ENCODE measurements at regions not wholly inside any gene's neighbourhood (a gene's known extent, or its start where the extent isn't known, plus 50 kb on each side); places are given as distances from the start of the nearest gene placed in this dataset.
A peak's percentile ranks its signal among the peaks of the same experiment; 100 is the strongest.

DNA sequence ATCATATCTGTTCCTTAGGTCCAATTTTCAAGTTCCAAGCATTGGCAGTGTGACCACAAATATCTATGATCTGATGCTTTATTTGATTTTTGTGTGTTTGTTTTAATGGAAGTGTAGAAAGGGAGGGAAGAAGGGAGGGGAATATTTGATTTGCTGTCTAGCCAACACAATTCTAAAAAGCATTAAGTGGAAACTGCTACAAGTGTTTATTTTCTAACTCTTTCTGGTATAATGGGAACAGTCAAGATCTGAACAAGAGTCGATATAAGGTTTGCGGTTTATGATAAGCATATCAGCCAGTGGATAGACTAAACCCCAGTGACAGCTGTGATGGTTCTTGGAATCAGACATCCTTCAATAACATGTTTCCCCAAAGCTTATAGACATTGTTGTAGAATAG lies 267.8 kb upstream of the SNX7 start (continued):
- TF ChIP-seq, protein P1, sequence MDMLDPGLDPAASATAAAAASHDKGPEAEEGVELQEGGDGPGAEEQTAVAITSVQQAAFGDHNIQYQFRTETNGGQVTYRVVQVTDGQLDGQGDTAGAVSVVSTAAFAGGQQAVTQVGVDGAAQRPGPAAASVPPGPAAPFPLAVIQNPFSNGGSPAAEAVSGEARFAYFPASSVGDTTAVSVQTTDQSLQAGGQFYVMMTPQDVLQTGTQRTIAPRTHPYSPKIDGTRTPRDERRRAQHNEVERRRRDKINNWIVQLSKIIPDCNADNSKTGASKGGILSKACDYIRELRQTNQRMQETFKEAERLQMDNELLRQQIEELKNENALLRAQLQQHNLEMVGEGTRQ (IDR thresholded peaks at IDR 0.05; ENCODE audit: borderline replicate concordance, low read depth, low read length): no peak

DNA sequence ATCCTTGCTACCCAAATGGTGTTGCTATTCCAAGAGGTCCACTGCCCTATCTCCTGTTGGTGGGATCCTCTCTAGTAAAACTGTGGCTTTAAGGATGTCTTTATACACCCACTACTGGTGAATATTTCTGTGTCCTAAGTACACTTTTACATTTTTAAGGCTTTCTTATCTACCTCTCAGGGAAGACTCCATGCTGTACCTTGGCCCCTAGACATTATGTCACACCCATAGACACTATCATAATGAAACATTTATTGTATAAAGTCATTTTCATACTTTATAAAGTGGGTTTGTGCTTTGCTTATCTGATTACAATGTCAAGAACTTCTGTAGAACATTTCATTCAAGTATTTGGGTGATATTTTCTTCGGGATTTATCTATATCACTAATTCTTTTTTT lies 270.3 kb upstream of the SNX7 start:
- Histone ChIP-seq H3K9me2 (no peaks in the 10 kb centered on the region), H3K36me3 (replicated peaks in 1 of 2; ENCODE audit: control insufficient read depth in 1 of 2, insufficient read depth in 2 of 2, low read length in 1 of 2) (no peaks in the 10 kb centered on the region), H4K20me1 (ENCODE audit: insufficient read depth) (no peaks in the 10 kb centered on the region), H3K9ac (no peak overlapping the region), H2AFZ (ENCODE audit: low read depth) (no peak overlapping the region), H3K9me3 (no peaks in the 10 kb centered on the region), H3K27ac (ENCODE audit: low read depth in 2 of 2, low read length in 1 of 2) (no peak overlapping the region), H3K79me2 (ENCODE audit: insufficient read depth) (no peaks in the 10 kb centered on the region), H3F3A (replicated peaks; ENCODE audit: insufficient read depth) (peaks cover 10% of the 10 kb centered on the region), H3K4me1 (ENCODE audit: control insufficient read depth in 1 of 2, insufficient read depth in 2 of 2, low read depth in 1 of 2, low read length in 1 of 2) (peaks cover 10 to 30% of the 10 kb centered on the region in 2 experiments; a peak in 3 of 4 replicates), H3K4me2 (no peak overlapping the region), H3K4me3 (ENCODE audit: low read depth in 2 of 2, low read length in 1 of 2) (no peak overlapping the region), H3K27me3 (ENCODE audit: insufficient read depth) (no peaks in the 10 kb centered on the region)
- 100% methylated on average over 1 of the region's 1 CpG for WGBS (ENCODE audit: low lambda C conversion rate)
- CTCF ChIA-PET: no interaction called here
- no peak for DNase-seq
- TF ChIP-seq EZH2phosphoT487 (IDR thresholded peaks at IDR 0.05; ENCODE audit: borderline replicate concordance, low read depth) (no peak), SIN3A (IDR thresholded peaks at IDR 0.05; ENCODE audit: borderline replicate concordance, low read depth, low read length) (no peak), CHD2 (IDR thresholded peaks at IDR 0.05; ENCODE audit: low read length, partially characterized antibody) (no peak), MXI1 (IDR thresholded peaks at IDR 0.05; ENCODE audit: low read depth, low read length) (no peak), YY1 (IDR thresholded peaks at IDR 0.05; ENCODE audit: low read depth) (no peak)
- TF ChIP-seq, protein P2, sequence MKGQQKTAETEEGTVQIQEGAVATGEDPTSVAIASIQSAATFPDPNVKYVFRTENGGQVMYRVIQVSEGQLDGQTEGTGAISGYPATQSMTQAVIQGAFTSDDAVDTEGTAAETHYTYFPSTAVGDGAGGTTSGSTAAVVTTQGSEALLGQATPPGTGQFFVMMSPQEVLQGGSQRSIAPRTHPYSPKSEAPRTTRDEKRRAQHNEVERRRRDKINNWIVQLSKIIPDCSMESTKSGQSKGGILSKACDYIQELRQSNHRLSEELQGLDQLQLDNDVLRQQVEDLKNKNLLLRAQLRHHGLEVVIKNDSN (IDR thresholded peaks at IDR 0.05; ENCODE audit: borderline replicate concordance, low read depth): no peak
- TF ChIP-seq, protein P3, sequence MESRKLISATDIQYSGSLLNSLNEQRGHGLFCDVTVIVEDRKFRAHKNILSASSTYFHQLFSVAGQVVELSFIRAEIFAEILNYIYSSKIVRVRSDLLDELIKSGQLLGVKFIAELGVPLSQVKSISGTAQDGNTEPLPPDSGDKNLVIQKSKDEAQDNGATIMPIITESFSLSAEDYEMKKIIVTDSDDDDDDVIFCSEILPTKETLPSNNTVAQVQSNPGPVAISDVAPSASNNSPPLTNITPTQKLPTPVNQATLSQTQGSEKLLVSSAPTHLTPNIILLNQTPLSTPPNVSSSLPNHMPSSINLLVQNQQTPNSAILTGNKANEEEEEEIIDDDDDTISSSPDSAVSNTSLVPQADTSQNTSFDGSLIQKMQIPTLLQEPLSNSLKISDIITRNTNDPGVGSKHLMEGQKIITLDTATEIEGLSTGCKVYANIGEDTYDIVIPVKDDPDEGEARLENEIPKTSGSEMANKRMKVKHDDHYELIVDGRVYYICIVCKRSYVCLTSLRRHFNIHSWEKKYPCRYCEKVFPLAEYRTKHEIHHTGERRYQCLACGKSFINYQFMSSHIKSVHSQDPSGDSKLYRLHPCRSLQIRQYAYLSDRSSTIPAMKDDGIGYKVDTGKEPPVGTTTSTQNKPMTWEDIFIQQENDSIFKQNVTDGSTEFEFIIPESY (IDR thresholded peaks at IDR 0.05; ENCODE audit: borderline replicate concordance, low read depth): no peak
- POLR2A ChIA-PET: no interaction called here

DNA sequence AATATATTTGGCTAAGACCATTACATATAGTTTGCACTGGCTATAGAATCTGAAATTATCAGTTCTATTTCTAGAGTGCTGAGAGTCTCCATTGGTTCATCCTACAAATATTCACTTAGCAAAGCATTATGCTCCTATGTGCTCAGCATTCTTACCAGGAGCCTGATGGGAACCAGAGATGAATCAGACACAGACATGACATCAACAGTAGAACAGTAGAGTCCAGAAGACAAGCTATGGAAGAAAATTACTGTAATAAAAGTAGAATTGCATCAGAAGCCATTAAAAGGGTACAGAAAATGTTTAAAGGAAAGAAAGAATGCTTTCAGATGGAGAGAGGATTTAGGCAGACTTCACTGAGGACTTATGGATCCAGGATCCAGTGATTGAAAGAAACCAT lies 271.7 kb upstream of the SNX7 start:
- Histone ChIP-seq H3K4me2 (0 out of 2 replicates have a peak overlapping the region, but pooled peaks have one; percentile 17), H4K20me1 (ENCODE audit: insufficient read depth) (no peaks in the 10 kb centered on the region), H3K4me1 (ENCODE audit: control insufficient read depth in 1 of 2, insufficient read depth in 2 of 2, low read depth in 1 of 2, low read length in 1 of 2) (peaks cover 12 to 44% of the 10 kb centered on the region in 2 experiments), H3K9ac (no peak overlapping the region), H3K9me2 (no peaks in the 10 kb centered on the region), H3K9me3 (no peaks in the 10 kb centered on the region), H3K79me2 (ENCODE audit: insufficient read depth) (no peaks in the 10 kb centered on the region), H2AFZ (ENCODE audit: low read depth) (peak overlapping the region; percentile 51; the same call in 1 of the 2 replicates), H3K27me3 (ENCODE audit: insufficient read depth) (no peaks in the 10 kb centered on the region), H3K27ac (ENCODE audit: low read depth in 2 of 2, low read length in 1 of 2) (peak overlapping the region in 1 of 2 experiments; percentile 73; a peak in 2 of 4 replicates), H3F3A (replicated peaks; ENCODE audit: insufficient read depth) (peaks cover 10% of the 10 kb centered on the region), H3K36me3 (replicated peaks in 1 of 2; ENCODE audit: control insufficient read depth in 1 of 2, insufficient read depth in 2 of 2, low read length in 1 of 2) (no peaks in the 10 kb centered on the region), H3K4me3 (ENCODE audit: low read depth in 2 of 2, low read length in 1 of 2) (no peak overlapping the region)
- ChIA-PET CTCF (no interaction called here), POLR2A (no interaction called here)
- DNase-seq: no peak
- TF ChIP-seq EP300 (IDR thresholded peaks at IDR 0.05; ENCODE audit: borderline replicate concordance in 1 of 2, low read depth in 1 of 2, low read length in 1 of 2): no peak
- no peak for TF ChIP-seq NFIC (IDR thresholded peaks at IDR 0.05; ENCODE audit: borderline replicate concordance)
- no peak for TF ChIP-seq TAF1 (IDR thresholded peaks at IDR 0.05; ENCODE audit: borderline replicate concordance, low read depth, low read length)
- no peak for TF ChIP-seq GABPA (IDR thresholded peaks at IDR 0.05; ENCODE audit: low read depth)
- TF ChIP-seq, protein P1 (IDR thresholded peaks at IDR 0.05; ENCODE audit: borderline replicate concordance, low read depth, low read length): no peak
- no peak for TF ChIP-seq MEF2A (IDR thresholded peaks at IDR 0.05; ENCODE audit: borderline replicate concordance, low read depth)
- no peak for TF ChIP-seq NRF1 (IDR thresholded peaks at IDR 0.05; ENCODE audit: low read depth, low read length)
- TF ChIP-seq FOSL2 (IDR thresholded peaks at IDR 0.05; ENCODE audit: borderline replicate concordance, low read depth): peak; percentile 45; the same call in 1 of the 2 replicates
- no peak for TF ChIP-seq RCOR1 (IDR thresholded peaks at IDR 0.05; ENCODE audit: low read length)
- TF ChIP-seq SMC3 (IDR thresholded peaks at IDR 0.05; ENCODE audit: low read depth, low read length): no peak
- no peak for TF ChIP-seq JUND (IDR thresholded peaks at IDR 0.05)
- TF ChIP-seq, protein P4, sequence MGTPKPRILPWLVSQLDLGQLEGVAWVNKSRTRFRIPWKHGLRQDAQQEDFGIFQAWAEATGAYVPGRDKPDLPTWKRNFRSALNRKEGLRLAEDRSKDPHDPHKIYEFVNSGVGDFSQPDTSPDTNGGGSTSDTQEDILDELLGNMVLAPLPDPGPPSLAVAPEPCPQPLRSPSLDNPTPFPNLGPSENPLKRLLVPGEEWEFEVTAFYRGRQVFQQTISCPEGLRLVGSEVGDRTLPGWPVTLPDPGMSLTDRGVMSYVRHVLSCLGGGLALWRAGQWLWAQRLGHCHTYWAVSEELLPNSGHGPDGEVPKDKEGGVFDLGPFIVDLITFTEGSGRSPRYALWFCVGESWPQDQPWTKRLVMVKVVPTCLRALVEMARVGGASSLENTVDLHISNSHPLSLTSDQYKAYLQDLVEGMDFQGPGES (IDR thresholded peaks at IDR 0.05; ENCODE audit: low read depth, low read length): no peak
